ENCODE measurements at regions not wholly inside any gene's neighbourhood (a gene's known extent, or its start where the extent isn't known, plus 50 kb on each side); places are given as distances from the start of the nearest gene placed in this dataset.

DNA sequence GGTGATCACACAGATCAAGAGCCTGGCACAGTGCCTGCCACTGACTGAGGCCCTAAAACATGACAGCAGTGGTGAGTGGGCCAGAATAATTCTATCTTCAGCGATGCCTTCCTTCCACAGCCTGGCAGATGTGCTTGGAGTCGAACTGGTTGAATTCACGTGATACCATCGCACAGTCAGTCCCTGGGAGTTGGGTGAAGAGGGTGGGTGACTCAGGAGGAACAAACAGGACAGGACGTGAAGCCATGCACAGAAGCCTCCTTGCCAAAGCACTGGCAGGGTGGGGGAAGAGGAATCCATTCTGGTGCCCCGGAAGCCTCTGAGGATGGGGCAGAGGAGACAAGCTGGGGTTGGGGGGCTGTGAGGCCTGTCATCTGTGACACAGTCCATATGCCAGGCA is 80.3 kb upstream of the WNT4 start:
- Histone ChIP-seq H3K36me3 (ENCODE audit: insufficient read depth) (no peaks in the 10 kb centered on the region), H3K79me2 (replicated peaks; ENCODE audit: insufficient read depth) (no peaks in the 10 kb centered on the region), H3F3A (replicated peaks; ENCODE audit: low read depth) (no peaks in the 10 kb centered on the region), H4K20me1 (replicated peaks; ENCODE audit: insufficient read depth) (no peaks in the 10 kb centered on the region), H3K9me2 (ENCODE audit: insufficient read depth) (no peaks in the 10 kb centered on the region), H3K4me2 (no peak overlapping the region), H3K27ac (ENCODE audit: low read depth) (no peak overlapping the region), H3K27me3 (ENCODE audit: insufficient read depth) (no peaks in the 10 kb centered on the region), H2AFZ (no peak overlapping the region), H3K4me3 (no peak overlapping the region), H3K4me1 (ENCODE audit: insufficient read depth) (no peaks in the 10 kb centered on the region)
- no peak for DNase-seq (ENCODE audit: low spot score)
- Mint-ChIP-seq H3K9me3 (0 out of 3 replicates have a peak, but pooled peaks cover 4% of the 10 kb centered on the region), H3K36me3 (ENCODE audit: low read depth) (no peaks in the 10 kb centered on the region), H3K4me1 (peaks cover 2% of the 10 kb centered on the region; the same call in 1 of the 3 replicates), H3K27ac (no peak overlapping the region), H3K4me3 (no peak overlapping the region), H3K27me3 (ENCODE audit: insufficient read depth, low read depth, poor library complexity) (peaks cover 4% of the 10 kb centered on the region)
- no peak for TF ChIP-seq STAT1 (IDR thresholded peaks at IDR 0.05; ENCODE audit: unreplicated experiment)
- no peak for TF ChIP-seq EZH2 (IDR thresholded peaks at IDR 0.05; ENCODE audit: low read depth, unreplicated experiment)
- TF ChIP-seq, protein P1, sequence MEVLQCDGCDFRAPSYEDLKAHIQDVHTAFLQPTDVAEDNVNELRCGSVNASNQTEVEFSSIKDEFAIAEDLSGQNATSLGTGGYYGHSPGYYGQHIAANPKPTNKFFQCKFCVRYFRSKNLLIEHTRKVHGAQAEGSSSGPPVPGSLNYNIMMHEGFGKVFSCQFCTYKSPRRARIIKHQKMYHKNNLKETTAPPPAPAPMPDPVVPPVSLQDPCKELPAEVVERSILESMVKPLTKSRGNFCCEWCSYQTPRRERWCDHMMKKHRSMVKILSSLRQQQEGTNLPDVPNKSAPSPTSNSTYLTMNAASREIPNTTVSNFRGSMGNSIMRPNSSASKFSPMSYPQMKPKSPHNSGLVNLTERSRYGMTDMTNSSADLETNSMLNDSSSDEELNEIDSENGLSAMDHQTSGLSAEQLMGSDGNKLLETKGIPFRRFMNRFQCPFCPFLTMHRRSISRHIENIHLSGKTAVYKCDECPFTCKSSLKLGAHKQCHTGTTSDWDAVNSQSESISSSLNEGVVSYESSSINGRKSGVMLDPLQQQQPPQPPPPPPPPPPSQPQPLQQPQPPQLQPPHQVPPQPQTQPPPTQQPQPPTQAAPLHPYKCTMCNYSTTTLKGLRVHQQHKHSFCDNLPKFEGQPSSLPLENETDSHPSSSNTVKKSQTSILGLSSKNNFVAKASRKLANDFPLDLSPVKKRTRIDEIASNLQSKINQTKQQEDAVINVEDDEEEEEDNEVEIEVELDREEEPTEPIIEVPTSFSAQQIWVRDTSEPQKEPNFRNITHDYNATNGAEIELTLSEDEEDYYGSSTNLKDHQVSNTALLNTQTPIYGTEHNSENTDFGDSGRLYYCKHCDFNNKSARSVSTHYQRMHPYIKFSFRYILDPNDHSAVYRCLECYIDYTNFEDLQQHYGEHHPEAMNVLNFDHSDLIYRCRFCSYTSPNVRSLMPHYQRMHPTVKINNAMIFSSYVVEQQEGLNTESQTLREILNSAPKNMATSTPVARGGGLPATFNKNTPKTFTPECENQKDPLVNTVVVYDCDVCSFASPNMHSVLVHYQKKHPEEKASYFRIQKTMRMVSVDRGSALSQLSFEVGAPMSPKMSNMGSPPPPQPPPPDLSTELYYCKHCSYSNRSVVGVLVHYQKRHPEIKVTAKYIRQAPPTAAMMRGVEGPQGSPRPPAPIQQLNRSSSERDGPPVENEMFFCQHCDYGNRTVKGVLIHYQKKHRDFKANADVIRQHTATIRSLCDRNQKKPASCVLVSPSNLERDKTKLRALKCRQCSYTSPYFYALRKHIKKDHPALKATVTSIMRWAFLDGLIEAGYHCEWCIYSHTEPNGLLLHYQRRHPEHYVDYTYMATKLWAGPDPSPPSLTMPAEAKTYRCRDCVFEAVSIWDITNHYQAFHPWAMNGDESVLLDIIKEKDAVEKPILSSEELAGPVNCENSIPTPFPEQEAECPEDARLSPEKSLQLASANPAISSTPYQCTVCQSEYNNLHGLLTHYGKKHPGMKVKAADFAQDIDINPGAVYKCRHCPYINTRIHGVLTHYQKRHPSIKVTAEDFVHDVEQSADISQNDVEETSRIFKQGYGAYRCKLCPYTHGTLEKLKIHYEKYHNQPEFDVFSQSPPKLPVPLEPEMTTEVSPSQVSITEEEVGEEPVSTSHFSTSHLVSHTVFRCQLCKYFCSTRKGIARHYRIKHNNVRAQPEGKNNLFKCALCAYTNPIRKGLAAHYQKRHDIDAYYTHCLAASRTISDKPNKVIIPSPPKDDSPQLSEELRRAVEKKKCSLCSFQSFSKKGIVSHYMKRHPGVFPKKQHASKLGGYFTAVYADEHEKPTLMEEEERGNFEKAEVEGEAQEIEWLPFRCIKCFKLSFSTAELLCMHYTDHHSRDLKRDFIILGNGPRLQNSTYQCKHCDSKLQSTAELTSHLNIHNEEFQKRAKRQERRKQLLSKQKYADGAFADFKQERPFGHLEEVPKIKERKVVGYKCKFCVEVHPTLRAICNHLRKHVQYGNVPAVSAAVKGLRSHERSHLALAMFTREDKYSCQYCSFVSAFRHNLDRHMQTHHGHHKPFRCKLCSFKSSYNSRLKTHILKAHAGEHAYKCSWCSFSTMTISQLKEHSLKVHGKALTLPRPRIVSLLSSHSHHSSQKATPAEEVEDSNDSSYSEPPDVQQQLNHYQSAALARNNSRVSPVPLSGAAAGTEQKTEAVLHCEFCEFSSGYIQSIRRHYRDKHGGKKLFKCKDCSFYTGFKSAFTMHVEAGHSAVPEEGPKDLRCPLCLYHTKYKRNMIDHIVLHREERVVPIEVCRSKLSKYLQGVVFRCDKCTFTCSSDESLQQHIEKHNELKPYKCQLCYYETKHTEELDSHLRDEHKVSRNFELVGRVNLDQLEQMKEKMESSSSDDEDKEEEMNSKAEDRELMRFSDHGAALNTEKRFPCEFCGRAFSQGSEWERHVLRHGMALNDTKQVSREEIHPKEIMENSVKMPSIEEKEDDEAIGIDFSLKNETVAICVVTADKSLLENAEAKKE (CRISPR knock-in tag; IDR thresholded peaks at IDR 0.05) = no peak
- TF ChIP-seq, protein P2, sequence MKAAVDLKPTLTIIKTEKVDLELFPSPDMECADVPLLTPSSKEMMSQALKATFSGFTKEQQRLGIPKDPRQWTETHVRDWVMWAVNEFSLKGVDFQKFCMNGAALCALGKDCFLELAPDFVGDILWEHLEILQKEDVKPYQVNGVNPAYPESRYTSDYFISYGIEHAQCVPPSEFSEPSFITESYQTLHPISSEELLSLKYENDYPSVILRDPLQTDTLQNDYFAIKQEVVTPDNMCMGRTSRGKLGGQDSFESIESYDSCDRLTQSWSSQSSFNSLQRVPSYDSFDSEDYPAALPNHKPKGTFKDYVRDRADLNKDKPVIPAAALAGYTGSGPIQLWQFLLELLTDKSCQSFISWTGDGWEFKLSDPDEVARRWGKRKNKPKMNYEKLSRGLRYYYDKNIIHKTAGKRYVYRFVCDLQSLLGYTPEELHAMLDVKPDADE (IDR thresholded peaks at IDR 0.05) = no peak
- TF ChIP-seq NANOG (IDR thresholded peaks at IDR 0.05; ENCODE audit: borderline replicate concordance) = no peak
- TF ChIP-seq ZNF331 (CRISPR knock-in tag; IDR thresholded peaks at IDR 0.05; ENCODE audit: low read depth) = no peak
- no peak for TF ChIP-seq POLR2AphosphoS5 (IDR thresholded peaks at IDR 0.05; ENCODE audit: low read depth)
- no peak for TF ChIP-seq ZNF114 (CRISPR knock-in tag; IDR thresholded peaks at IDR 0.05)
- TF ChIP-seq, protein P3, sequence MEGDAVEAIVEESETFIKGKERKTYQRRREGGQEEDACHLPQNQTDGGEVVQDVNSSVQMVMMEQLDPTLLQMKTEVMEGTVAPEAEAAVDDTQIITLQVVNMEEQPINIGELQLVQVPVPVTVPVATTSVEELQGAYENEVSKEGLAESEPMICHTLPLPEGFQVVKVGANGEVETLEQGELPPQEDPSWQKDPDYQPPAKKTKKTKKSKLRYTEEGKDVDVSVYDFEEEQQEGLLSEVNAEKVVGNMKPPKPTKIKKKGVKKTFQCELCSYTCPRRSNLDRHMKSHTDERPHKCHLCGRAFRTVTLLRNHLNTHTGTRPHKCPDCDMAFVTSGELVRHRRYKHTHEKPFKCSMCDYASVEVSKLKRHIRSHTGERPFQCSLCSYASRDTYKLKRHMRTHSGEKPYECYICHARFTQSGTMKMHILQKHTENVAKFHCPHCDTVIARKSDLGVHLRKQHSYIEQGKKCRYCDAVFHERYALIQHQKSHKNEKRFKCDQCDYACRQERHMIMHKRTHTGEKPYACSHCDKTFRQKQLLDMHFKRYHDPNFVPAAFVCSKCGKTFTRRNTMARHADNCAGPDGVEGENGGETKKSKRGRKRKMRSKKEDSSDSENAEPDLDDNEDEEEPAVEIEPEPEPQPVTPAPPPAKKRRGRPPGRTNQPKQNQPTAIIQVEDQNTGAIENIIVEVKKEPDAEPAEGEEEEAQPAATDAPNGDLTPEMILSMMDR (conservative IDR thresholded peaks at IDR 0.05; ENCODE audit: low read depth in 2 of 2) = no peak
- TF ChIP-seq EZH2phosphoT487 (IDR thresholded peaks at IDR 0.05; ENCODE audit: unreplicated experiment) = no peak
- TF ChIP-seq CREB1 (CRISPR knock-in tag; IDR thresholded peaks at IDR 0.05; ENCODE audit: low read depth) = no peak
- TF ChIP-seq, protein P4, sequence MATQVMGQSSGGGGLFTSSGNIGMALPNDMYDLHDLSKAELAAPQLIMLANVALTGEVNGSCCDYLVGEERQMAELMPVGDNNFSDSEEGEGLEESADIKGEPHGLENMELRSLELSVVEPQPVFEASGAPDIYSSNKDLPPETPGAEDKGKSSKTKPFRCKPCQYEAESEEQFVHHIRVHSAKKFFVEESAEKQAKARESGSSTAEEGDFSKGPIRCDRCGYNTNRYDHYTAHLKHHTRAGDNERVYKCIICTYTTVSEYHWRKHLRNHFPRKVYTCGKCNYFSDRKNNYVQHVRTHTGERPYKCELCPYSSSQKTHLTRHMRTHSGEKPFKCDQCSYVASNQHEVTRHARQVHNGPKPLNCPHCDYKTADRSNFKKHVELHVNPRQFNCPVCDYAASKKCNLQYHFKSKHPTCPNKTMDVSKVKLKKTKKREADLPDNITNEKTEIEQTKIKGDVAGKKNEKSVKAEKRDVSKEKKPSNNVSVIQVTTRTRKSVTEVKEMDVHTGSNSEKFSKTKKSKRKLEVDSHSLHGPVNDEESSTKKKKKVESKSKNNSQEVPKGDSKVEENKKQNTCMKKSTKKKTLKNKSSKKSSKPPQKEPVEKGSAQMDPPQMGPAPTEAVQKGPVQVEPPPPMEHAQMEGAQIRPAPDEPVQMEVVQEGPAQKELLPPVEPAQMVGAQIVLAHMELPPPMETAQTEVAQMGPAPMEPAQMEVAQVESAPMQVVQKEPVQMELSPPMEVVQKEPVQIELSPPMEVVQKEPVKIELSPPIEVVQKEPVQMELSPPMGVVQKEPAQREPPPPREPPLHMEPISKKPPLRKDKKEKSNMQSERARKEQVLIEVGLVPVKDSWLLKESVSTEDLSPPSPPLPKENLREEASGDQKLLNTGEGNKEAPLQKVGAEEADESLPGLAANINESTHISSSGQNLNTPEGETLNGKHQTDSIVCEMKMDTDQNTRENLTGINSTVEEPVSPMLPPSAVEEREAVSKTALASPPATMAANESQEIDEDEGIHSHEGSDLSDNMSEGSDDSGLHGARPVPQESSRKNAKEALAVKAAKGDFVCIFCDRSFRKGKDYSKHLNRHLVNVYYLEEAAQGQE (IDR thresholded peaks at IDR 0.05; ENCODE audit: unreplicated experiment) = no peak
- no peak for TF ChIP-seq JUNB (IDR thresholded peaks at IDR 0.05; ENCODE audit: unreplicated experiment)
- ATAC-seq = no peak
